H9 (cell line): ENCODE measurements at regions not wholly inside any gene's neighbourhood (a gene's known extent, or its start where the extent isn't known, plus 50 kb on each side); places are given as distances from the start of the nearest gene placed in this dataset.

Experiments used
- DNase-seq: peaks from one replicate; pipeline ENCODE4 v3.0.0-alpha.2; 2017
- H2AFZ ChIP-seq: one replicate; pipeline ENCODE4 v1.6.1; 2013; ENCODE audit warnings: mild to moderate bottlenecking, low read length, control low read depth, moderate library complexity
- H2AK5ac ChIP-seq: 2 replicates; pipeline ENCODE4 v1.6.1; 2013; ENCODE audit warnings: low read length, control low read depth, mixed read lengths; ENCODE audit not compliant: insufficient read length
- H2BK120ac ChIP-seq: one replicate; pipeline ENCODE4 v1.6.1; 2013; ENCODE audit warnings: low read depth, mild to moderate bottlenecking, low read length, control low read depth, inconsistent platforms; ENCODE audit not compliant: poor library complexity, severe bottlenecking
- H2BK12ac ChIP-seq: 2 replicates; pipeline ENCODE4 v1.6.1; 2013; ENCODE audit warnings: low read length, control low read depth, mixed read lengths, low read depth; ENCODE audit not compliant: insufficient read length
- H2BK15ac ChIP-seq: 2 replicates; pipeline ENCODE4 v1.6.1; 2013; ENCODE audit warnings: low read depth, low read length, control low read depth
- H2BK20ac ChIP-seq: one replicate; pipeline ENCODE4 v1.6.1; 2013; ENCODE audit warnings: low read depth, mild to moderate bottlenecking, low read length, control low read depth, inconsistent platforms; ENCODE audit not compliant: poor library complexity, severe bottlenecking
- H2BK5ac ChIP-seq: 2 replicates; pipeline ENCODE4 v1.6.1; 2013; ENCODE audit warnings: low read length, control low read depth, mixed read lengths; ENCODE audit not compliant: insufficient read length
- H3K14ac ChIP-seq: 2 replicates; pipeline ENCODE4 v1.6.1; 2013; ENCODE audit warnings: low read length, control low read depth; ENCODE audit not compliant: insufficient read depth
- H3K18ac ChIP-seq: 2 replicates; pipeline ENCODE4 v1.6.1; 2013; ENCODE audit warnings: low read depth, mild to moderate bottlenecking, mixed read lengths, low read length, control low read depth; ENCODE audit not compliant: insufficient read length
- H3K23ac ChIP-seq: 2 replicates; pipeline ENCODE4 v1.6.1; 2013; ENCODE audit warnings: low read length, control low read depth, mixed read lengths, low read depth; ENCODE audit not compliant: insufficient read length
- H3K23me2 ChIP-seq: 2 replicates; pipeline ENCODE4 v1.6.1; 2013; ENCODE audit warnings: low read depth, mild to moderate bottlenecking, mixed read lengths, low read length, control low read depth; ENCODE audit not compliant: insufficient read length, poor library complexity, severe bottlenecking
- H3K27ac ChIP-seq: 2 replicates; pipeline ENCODE4 v1.5.1; 2013; ENCODE audit warnings: low read length, control low read depth, mixed read lengths, low read depth; ENCODE audit not compliant: insufficient read length
- H3K27me3 ChIP-seq: 2 replicates; pipeline ENCODE4 v1.6.1; 2013; ENCODE audit warnings: low read length, control low read depth, inconsistent platforms; ENCODE audit not compliant: insufficient read depth
- H3K4ac ChIP-seq: 2 replicates; pipeline ENCODE4 v1.6.1; 2013; ENCODE audit warnings: low read depth, mild to moderate bottlenecking, control low read depth, inconsistent platforms, low read length, moderate library complexity
- H3K4me1 ChIP-seq: 2 replicates; pipeline ENCODE4 v1.6.1; 2013; ENCODE audit warnings: low read length, control low read depth, inconsistent platforms; ENCODE audit not compliant: insufficient read depth
- H3K4me2 ChIP-seq: 2 replicates; pipeline ENCODE4 v1.6.1; 2013; ENCODE audit warnings: low read length, control low read depth, mixed read lengths; ENCODE audit not compliant: insufficient read length, insufficient read depth
- H3K56ac ChIP-seq: 2 replicates; pipeline ENCODE4 v1.6.1; 2013; ENCODE audit warnings: low read depth, mild to moderate bottlenecking, mixed read lengths, low read length, control low read depth; ENCODE audit not compliant: insufficient read length
- H3K79me1 ChIP-seq: 2 replicates; pipeline ENCODE4 v1.6.1; 2013; ENCODE audit warnings: low read depth, mild to moderate bottlenecking, moderate library complexity, low read length, control low read depth, inconsistent platforms; ENCODE audit not compliant: insufficient read depth, poor library complexity, severe bottlenecking
- H3K79me2 ChIP-seq: 2 replicates; pipeline ENCODE4 v1.6.1; 2013; ENCODE audit warnings: low read length, control low read depth, inconsistent platforms; ENCODE audit not compliant: insufficient read depth
- H3K9ac ChIP-seq: 2 replicates; pipeline ENCODE4 v1.6.1; 2013; ENCODE audit warnings: low read length, control low read depth, mixed read lengths; ENCODE audit not compliant: insufficient read length; ENCODE audit errors: extremely low read depth
- H3K9me3 ChIP-seq: one replicate; pipeline ENCODE4 v1.6.1; 2013; ENCODE audit warnings: low read depth, low read length, inconsistent platforms; ENCODE audit not compliant: control insufficient read depth
- H3T11ph ChIP-seq: one replicate; pipeline ENCODE4 v1.6.1; 2013; ENCODE audit warnings: mild to moderate bottlenecking, low read length, control low read depth, inconsistent platforms
- H4K20me1 ChIP-seq: one replicate; pipeline ENCODE4 v1.6.1; 2013; ENCODE audit not compliant: control insufficient read depth, insufficient read length, insufficient read depth
- H4K5ac ChIP-seq: 2 replicates; pipeline ENCODE4 v1.6.1; 2013; ENCODE audit warnings: low read depth, mild to moderate bottlenecking, mixed read lengths, low read length, control low read depth; ENCODE audit not compliant: insufficient read length
- H4K8ac ChIP-seq: replicated peaks from 2 replicates; pipeline ENCODE4 v1.6.1; 2013; ENCODE audit warnings: low read length, control low read depth, mixed read lengths, low read depth; ENCODE audit not compliant: insufficient read length
- H4K91ac ChIP-seq: 2 replicates; pipeline ENCODE4 v1.6.1; 2013; ENCODE audit warnings: low read depth, mild to moderate bottlenecking, moderate library complexity, mixed read lengths, low read length, control low read depth; ENCODE audit not compliant: insufficient read length
- H3K27ac Mint-ChIP-seq, 3 experiments: 2 replicates in 2 of 3; 3 replicates in 1 of 3; pipeline ENCODE4 v1.8.0; 2020 to 2021; ENCODE audit warnings: mixed read lengths in 3 of 3, mild to moderate bottlenecking in 1 of 3, moderate library complexity in 1 of 3
- H3K27me3 Mint-ChIP-seq: 2 replicates; pipeline ENCODE4 v1.8.0; 2021; ENCODE audit warnings: low read depth, mild to moderate bottlenecking, moderate library complexity, mixed read lengths
- H3K36me3 Mint-ChIP-seq, 3 experiments: 2 replicates in 2 of 3; 3 replicates in 1 of 3; pipeline ENCODE4 v1.8.0; 2020 to 2021; ENCODE audit warnings: low read depth in 3 of 3, mixed read lengths in 3 of 3; ENCODE audit not compliant: insufficient read depth in 1 of 3
- H3K4me1 Mint-ChIP-seq, 2 experiments: 2 replicates each; pipeline ENCODE4 v1.8.0; 2020; ENCODE audit warnings: mixed read lengths in 2 of 2
- H3K4me3 Mint-ChIP-seq, 2 experiments: 2 replicates in 1 of 2; 3 replicates in 1 of 2; pipeline ENCODE4 v1.8.0; 2020 to 2021; ENCODE audit warnings: mild to moderate bottlenecking in 2 of 2, mixed read lengths in 2 of 2, moderate library complexity in 1 of 2
- H3K9me3 Mint-ChIP-seq, 2 experiments: 2 replicates in 1 of 2; 3 replicates in 1 of 2; pipeline ENCODE4 v1.8.0; 2020; ENCODE audit warnings: mild to moderate bottlenecking in 2 of 2, mixed read lengths in 2 of 2, moderate library complexity in 1 of 2
- WGBS: extraction: QIAGEN DNeasy Blood & Tissue Kit; methylation state at CpG from one replicate; pipeline ENCODE4 v1.1.7; 2013; ENCODE audit warnings: missing lambda C conversion rate, low lambda C conversion rate, mixed read lengths; ENCODE audit not compliant: insufficient read length; ENCODE audit errors: extremely low coverage; 5-methylcytosine and 5-hydroxymethylcytosine counted together
- TF ChIP-seq, protein P1 (sequence below): fragments of 200-600 bp; sonication (generic); conservative IDR thresholded peaks from 3 replicates; pipeline ENCODE4 v1.8.0; 2021; ENCODE audit warnings: antibody characterized with exemption, mild to moderate bottlenecking

GRCh38 chr10:64785816-64786215, 1264.6 kb downstream of the REEP3 start:
- no peak for DNase-seq
- H2BK5ac ChIP-seq = no peak overlapping the region
- H3T11ph ChIP-seq = no peak overlapping the region
- H3K79me2 ChIP-seq = no peaks in the 10 kb centered on the region
- no peak overlapping the region for H2AK5ac ChIP-seq
- no peaks in the 10 kb centered on the region for H4K20me1 ChIP-seq
- H3K4me1 Mint-ChIP-seq = no peaks in the 10 kb centered on the region
- H2BK120ac ChIP-seq = no peak overlapping the region
- H2BK20ac ChIP-seq = no peak overlapping the region
- no peak overlapping the region for H4K91ac ChIP-seq
- H3K79me1 ChIP-seq = no peaks in the 10 kb centered on the region
- no peak overlapping the region for H3K4me2 ChIP-seq
- no peak overlapping the region for H2BK12ac ChIP-seq
- peaks cover 6 to 18% of the 10 kb centered on the region in 2 experiments; a peak in 4 of 5 replicates for H3K9me3 Mint-ChIP-seq
- no peak overlapping the region for H3K4ac ChIP-seq
- H3K23me2 ChIP-seq = no peaks in the 10 kb centered on the region
- no peak overlapping the region for H3K23ac ChIP-seq
- peak overlapping the region in 1 of 3 experiments; percentile 85; a peak in 2 of 7 replicates for H3K27ac Mint-ChIP-seq
- no peak overlapping the region for H4K5ac ChIP-seq
- no peak overlapping the region for H3K4me3 Mint-ChIP-seq
- H2AFZ ChIP-seq = no peak overlapping the region
- peaks cover 3% of the 10 kb centered on the region; the same call in 1 of the 2 replicates for H3K27me3 Mint-ChIP-seq
- no peaks in the 10 kb centered on the region for H3K9me3 ChIP-seq
- H2BK15ac ChIP-seq = no peak overlapping the region
- no peaks in the 10 kb centered on the region for H3K27me3 ChIP-seq
- no peak overlapping the region for H3K18ac ChIP-seq
- H3K27ac ChIP-seq = no peak overlapping the region
- no peaks in the 10 kb centered on the region for H3K4me1 ChIP-seq
- no CpG with 5 or more reads among the region's 3 CpGs for WGBS
- TF ChIP-seq, protein P1, sequence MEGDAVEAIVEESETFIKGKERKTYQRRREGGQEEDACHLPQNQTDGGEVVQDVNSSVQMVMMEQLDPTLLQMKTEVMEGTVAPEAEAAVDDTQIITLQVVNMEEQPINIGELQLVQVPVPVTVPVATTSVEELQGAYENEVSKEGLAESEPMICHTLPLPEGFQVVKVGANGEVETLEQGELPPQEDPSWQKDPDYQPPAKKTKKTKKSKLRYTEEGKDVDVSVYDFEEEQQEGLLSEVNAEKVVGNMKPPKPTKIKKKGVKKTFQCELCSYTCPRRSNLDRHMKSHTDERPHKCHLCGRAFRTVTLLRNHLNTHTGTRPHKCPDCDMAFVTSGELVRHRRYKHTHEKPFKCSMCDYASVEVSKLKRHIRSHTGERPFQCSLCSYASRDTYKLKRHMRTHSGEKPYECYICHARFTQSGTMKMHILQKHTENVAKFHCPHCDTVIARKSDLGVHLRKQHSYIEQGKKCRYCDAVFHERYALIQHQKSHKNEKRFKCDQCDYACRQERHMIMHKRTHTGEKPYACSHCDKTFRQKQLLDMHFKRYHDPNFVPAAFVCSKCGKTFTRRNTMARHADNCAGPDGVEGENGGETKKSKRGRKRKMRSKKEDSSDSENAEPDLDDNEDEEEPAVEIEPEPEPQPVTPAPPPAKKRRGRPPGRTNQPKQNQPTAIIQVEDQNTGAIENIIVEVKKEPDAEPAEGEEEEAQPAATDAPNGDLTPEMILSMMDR = no peak
- no peak overlapping the region for H4K8ac ChIP-seq
- no peak overlapping the region for H3K56ac ChIP-seq
- H3K14ac ChIP-seq = no peak overlapping the region
- peaks cover 3 to 16% (median 6%) of the 10 kb centered on the region in 3 experiments; a peak in 5 of 7 replicates for H3K36me3 Mint-ChIP-seq
- H3K9ac ChIP-seq = no peak overlapping the region
